WI38 (cell line): ENCODE measurements at regions not wholly inside any gene's neighbourhood (a gene's known extent, or its start where the extent isn't known, plus 50 kb on each side); places are given as distances from the start of the nearest gene placed in this dataset.

Source experiments
- H3K4me3 ChIP-seq: 2 replicates; pipeline ENCODE4 v1.5.1; 2011; ENCODE audit warnings: low read depth, mild to moderate bottlenecking, control low read depth, low read length
- TF ChIP-seq, protein P1 (sequence below): IDR thresholded peaks from 2 replicates; pipeline ENCODE4 v1.5.1; 2012; ENCODE audit warnings: low read depth, mild to moderate bottlenecking, control low read depth, low read length

DNA sequence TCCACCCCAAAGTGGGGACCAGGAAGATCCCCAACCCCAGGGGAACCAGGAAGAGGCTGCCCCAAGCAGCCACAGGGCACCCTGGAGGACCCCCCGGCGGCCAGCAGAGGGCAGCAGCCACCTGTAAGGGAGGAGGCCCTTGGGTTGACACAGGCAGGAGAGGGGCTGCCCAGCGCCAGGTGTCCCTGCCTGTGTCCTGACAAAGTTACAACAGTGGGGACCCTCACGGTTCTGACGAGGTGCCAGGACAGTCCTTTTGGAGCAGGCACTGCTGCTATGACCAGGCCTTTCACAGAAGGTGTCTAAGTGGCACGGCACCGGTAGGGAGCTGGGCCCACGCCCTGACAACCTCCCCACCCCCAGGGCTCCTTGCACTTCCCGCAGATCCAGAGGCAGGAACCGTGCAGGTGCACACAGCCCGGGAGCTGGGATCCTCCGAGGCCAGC is 176.7 kb downstream of the BMP7 start:
- no peak overlapping the region for H3K4me3 ChIP-seq
- TF ChIP-seq, protein P1, sequence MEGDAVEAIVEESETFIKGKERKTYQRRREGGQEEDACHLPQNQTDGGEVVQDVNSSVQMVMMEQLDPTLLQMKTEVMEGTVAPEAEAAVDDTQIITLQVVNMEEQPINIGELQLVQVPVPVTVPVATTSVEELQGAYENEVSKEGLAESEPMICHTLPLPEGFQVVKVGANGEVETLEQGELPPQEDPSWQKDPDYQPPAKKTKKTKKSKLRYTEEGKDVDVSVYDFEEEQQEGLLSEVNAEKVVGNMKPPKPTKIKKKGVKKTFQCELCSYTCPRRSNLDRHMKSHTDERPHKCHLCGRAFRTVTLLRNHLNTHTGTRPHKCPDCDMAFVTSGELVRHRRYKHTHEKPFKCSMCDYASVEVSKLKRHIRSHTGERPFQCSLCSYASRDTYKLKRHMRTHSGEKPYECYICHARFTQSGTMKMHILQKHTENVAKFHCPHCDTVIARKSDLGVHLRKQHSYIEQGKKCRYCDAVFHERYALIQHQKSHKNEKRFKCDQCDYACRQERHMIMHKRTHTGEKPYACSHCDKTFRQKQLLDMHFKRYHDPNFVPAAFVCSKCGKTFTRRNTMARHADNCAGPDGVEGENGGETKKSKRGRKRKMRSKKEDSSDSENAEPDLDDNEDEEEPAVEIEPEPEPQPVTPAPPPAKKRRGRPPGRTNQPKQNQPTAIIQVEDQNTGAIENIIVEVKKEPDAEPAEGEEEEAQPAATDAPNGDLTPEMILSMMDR: peak; percentile 37; the same call in 1 of the 2 replicates

GRCh38 chr20:57090590-57091560 is 175.6 kb downstream of the BMP7 start:
- no peak overlapping the region for H3K4me3 ChIP-seq
- TF ChIP-seq, protein P1: no peak

GRCh38 chr20:57091748-57092111 is 174.7 kb downstream of the BMP7 start:
- no peak overlapping the region for H3K4me3 ChIP-seq
- TF ChIP-seq, protein P1: no peak

- TF ChIP-seq, protein P1: no peak
- H3K4me3 ChIP-seq: no peak overlapping the region
Observed at GRCh38 chr20:57092112-57092899, 174.1 kb downstream of the BMP7 start.

- no peak overlapping the region for H3K4me3 ChIP-seq
- TF ChIP-seq, protein P1: no peak
Observed at GRCh38 chr20:57092900-57093530, 173.4 kb downstream of the BMP7 start.

- no peak overlapping the region for H3K4me3 ChIP-seq
- TF ChIP-seq, protein P1: no peak
Observed at GRCh38 chr20:57093766-57094165, 172.7 kb downstream of the BMP7 start.
